ENCODE measurements at regions not wholly inside any gene's neighbourhood (a gene's known extent, or its start where the extent isn't known, plus 50 kb on each side); places are given as distances from the start of the nearest gene placed in this dataset.

DNA sequence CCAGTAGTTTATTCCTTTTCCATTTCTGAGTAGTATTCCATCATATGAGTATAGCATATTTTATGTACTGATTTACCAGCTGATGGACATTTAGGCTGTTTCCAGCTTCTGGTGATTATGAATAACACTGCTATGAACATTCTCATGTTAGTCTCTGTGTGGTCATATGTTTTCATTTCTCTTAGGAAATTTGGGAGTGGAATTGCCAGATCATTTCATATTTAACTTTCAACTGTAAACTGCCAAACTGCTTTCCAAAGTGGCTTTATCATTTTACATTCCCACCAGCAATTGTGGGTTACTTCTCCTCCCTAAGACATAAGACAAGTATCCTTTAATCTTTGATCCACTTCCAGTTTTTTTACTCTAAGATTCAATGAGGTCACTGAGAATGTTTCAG lies 85.7 kb upstream of the RALGPS2 start:
- POLR2A ChIA-PET, result interaction anchor here (1.1 kb wide), 1 partner anchor 15 kb away, joined by 3 read pairs; no protein-coding TSS in a partner anchor

GRCh38 chr1:178642282-178642681 lies 82.8 kb upstream of the RALGPS2 start:
- H3K9me3 Mint-ChIP-seq (ENCODE audit: unreplicated experiment), result no peaks in the 10 kb centered on the region
- TF ChIP-seq, protein P1, sequence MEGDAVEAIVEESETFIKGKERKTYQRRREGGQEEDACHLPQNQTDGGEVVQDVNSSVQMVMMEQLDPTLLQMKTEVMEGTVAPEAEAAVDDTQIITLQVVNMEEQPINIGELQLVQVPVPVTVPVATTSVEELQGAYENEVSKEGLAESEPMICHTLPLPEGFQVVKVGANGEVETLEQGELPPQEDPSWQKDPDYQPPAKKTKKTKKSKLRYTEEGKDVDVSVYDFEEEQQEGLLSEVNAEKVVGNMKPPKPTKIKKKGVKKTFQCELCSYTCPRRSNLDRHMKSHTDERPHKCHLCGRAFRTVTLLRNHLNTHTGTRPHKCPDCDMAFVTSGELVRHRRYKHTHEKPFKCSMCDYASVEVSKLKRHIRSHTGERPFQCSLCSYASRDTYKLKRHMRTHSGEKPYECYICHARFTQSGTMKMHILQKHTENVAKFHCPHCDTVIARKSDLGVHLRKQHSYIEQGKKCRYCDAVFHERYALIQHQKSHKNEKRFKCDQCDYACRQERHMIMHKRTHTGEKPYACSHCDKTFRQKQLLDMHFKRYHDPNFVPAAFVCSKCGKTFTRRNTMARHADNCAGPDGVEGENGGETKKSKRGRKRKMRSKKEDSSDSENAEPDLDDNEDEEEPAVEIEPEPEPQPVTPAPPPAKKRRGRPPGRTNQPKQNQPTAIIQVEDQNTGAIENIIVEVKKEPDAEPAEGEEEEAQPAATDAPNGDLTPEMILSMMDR (IDR thresholded peaks at IDR 0.05; ENCODE audit: unreplicated experiment), result no peak
- no peak overlapping the region for H3K27ac Mint-ChIP-seq (ENCODE audit: low read depth, unreplicated experiment)
- CTCF ChIA-PET, result no interaction called here
- POLR2A ChIA-PET, result interaction anchor here (0.7 to 1.0 kb wide), 3 partner anchors 9 to 417 kb away, joined by 3 to 5 read pairs (median 3); no protein-coding TSS in a partner anchor
- H3K4me1 Mint-ChIP-seq (ENCODE audit: insufficient read depth, unreplicated experiment), result peaks cover 8% of the 10 kb centered on the region
- DNase-seq (ENCODE audit: unreplicated experiment), result no peak
- no peaks in the 10 kb centered on the region for H3K36me3 Mint-ChIP-seq (ENCODE audit: insufficient read depth, unreplicated experiment)
- H3K27me3 Mint-ChIP-seq (ENCODE audit: insufficient read depth, unreplicated experiment), result no peaks in the 10 kb centered on the region
- no TSS peak for BruUV-seq (replicated peaks)
- intact Hi-C loops (cut with micrococcal nuclease), result no loop called here
- H3K4me3 Mint-ChIP-seq (ENCODE audit: unreplicated experiment), result no peak overlapping the region

More for the DNA sequence above, 85.7 kb upstream of the RALGPS2 start:
- Mint-ChIP-seq H3K4me1 (ENCODE audit: insufficient read depth, unreplicated experiment) (peaks cover 8% of the 10 kb centered on the region), H3K27ac (ENCODE audit: low read depth, unreplicated experiment) (no peak overlapping the region), H3K36me3 (ENCODE audit: insufficient read depth, unreplicated experiment) (no peaks in the 10 kb centered on the region), H3K4me3 (ENCODE audit: unreplicated experiment) (no peak overlapping the region), H3K9me3 (ENCODE audit: unreplicated experiment) (no peaks in the 10 kb centered on the region), H3K27me3 (ENCODE audit: insufficient read depth, unreplicated experiment) (no peaks in the 10 kb centered on the region)
- CTCF ChIA-PET, result interaction anchor here (0.7 to 1.3 kb wide), 5 partner anchors 10 to 114 kb away, joined by 3 to 4 read pairs (median 3); no protein-coding TSS in a partner anchor
- TF ChIP-seq, protein P1 (IDR thresholded peaks at IDR 0.05; ENCODE audit: unreplicated experiment), result no peak
- no TSS peak for BruUV-seq (replicated peaks)
- intact Hi-C loops (cut with micrococcal nuclease), result no loop called here
- no peak for DNase-seq (ENCODE audit: unreplicated experiment)

- no TSS peak for BruUV-seq (replicated peaks)
- ChIA-PET POLR2A (interaction anchor here (0.6 kb wide), 1 partner anchor 987 kb away, joined by 4 read pairs; no protein-coding TSS in a partner anchor), CTCF (interaction anchor here (0.6 to 1.4 kb wide), 3 partner anchors 13 to 127 kb away, joined by 3 to 4 read pairs (median 3); no protein-coding TSS in a partner anchor)
- no peak overlapping the region for H3K4me3 Mint-ChIP-seq (ENCODE audit: unreplicated experiment)
- H3K27me3 Mint-ChIP-seq (ENCODE audit: insufficient read depth, unreplicated experiment), result no peaks in the 10 kb centered on the region
- TF ChIP-seq, protein P1 (IDR thresholded peaks at IDR 0.05; ENCODE audit: unreplicated experiment), result no peak
- intact Hi-C loops (cut with micrococcal nuclease), result no loop called here
- H3K36me3 Mint-ChIP-seq (ENCODE audit: insufficient read depth, unreplicated experiment), result no peaks in the 10 kb centered on the region
- no peak for DNase-seq (ENCODE audit: unreplicated experiment)
- H3K9me3 Mint-ChIP-seq (ENCODE audit: unreplicated experiment), result no peaks in the 10 kb centered on the region
- H3K4me1 Mint-ChIP-seq (ENCODE audit: insufficient read depth, unreplicated experiment), result peaks cover 8% of the 10 kb centered on the region
- no peak overlapping the region for H3K27ac Mint-ChIP-seq (ENCODE audit: low read depth, unreplicated experiment)
Observed at GRCh38 chr1:178643349-178643748, 81.7 kb upstream of the RALGPS2 start.

- H3K36me3 Mint-ChIP-seq (ENCODE audit: insufficient read depth, unreplicated experiment), result no peaks in the 10 kb centered on the region
- intact Hi-C loops (cut with micrococcal nuclease), result no loop called here
- POLR2A ChIA-PET, result interaction anchor here (0.7 to 1.7 kb wide), 3 partner anchors 11 to 106 kb away, joined by 3 to 5 read pairs (median 3); no protein-coding TSS in a partner anchor
- no peak overlapping the region for H3K4me3 Mint-ChIP-seq (ENCODE audit: unreplicated experiment)
- H3K9me3 Mint-ChIP-seq (ENCODE audit: unreplicated experiment), result no peaks in the 10 kb centered on the region
- no TSS peak for BruUV-seq (replicated peaks)
- TF ChIP-seq, protein P1 (IDR thresholded peaks at IDR 0.05; ENCODE audit: unreplicated experiment), result no peak
- DNase-seq (ENCODE audit: unreplicated experiment), result no peak
- H3K4me1 Mint-ChIP-seq (ENCODE audit: insufficient read depth, unreplicated experiment), result peaks cover 8% of the 10 kb centered on the region
- no peak overlapping the region for H3K27ac Mint-ChIP-seq (ENCODE audit: low read depth, unreplicated experiment)
- CTCF ChIA-PET, result interaction anchor here (0.6 to 1.4 kb wide), 3 partner anchors 12 to 127 kb away, joined by 3 to 4 read pairs (median 3); no protein-coding TSS in a partner anchor
- no peaks in the 10 kb centered on the region for H3K27me3 Mint-ChIP-seq (ENCODE audit: insufficient read depth, unreplicated experiment)
Observed at GRCh38 chr1:178643831-178644230, 81.2 kb upstream of the RALGPS2 start.
